GM23338 (cell line): ENCODE measurements at regions not wholly inside any gene's neighbourhood (a gene's known extent, or its start where the extent isn't known, plus 50 kb on each side); places are given as distances from the start of the nearest gene placed in this dataset.

Experiments used
- ATAC-seq: fragments of 200-7000 bp; cut with Tn5 transposase; 3 replicates; pipeline ENCODE4 v1.9.1; 2020
- DNase-seq: peaks from one replicate; pipeline ENCODE4 v3.0.0-alpha.2; 2015; ENCODE audit warnings: low spot score
- H2AFZ ChIP-seq: fragments of 200-600 bp; sonication (generic); 2 replicates; pipeline ENCODE4 v1.8.0; 2016; ENCODE audit warnings: antibody characterized with exemption, mild to moderate bottlenecking, moderate library complexity
- H3F3A ChIP-seq: fragments of 200-600 bp; sonication (generic); replicated peaks from 2 replicates; pipeline ENCODE4 v1.8.0; 2017; ENCODE audit warnings: antibody characterized with exemption, mixed run types, low read depth
- H3K27ac ChIP-seq: fragments of 200-600 bp; sonication (generic); 2 replicates; pipeline ENCODE4 v1.6.1; 2016; ENCODE audit warnings: low read depth
- H3K27me3 ChIP-seq: fragments of 200-600 bp; sonication (generic); 2 replicates; pipeline ENCODE4 v1.8.0; 2016; ENCODE audit warnings: mild to moderate bottlenecking, mixed run types, moderate library complexity; ENCODE audit not compliant: insufficient read depth
- H3K36me3 ChIP-seq: fragments of 200-600 bp; sonication (generic); 2 replicates; pipeline ENCODE4 v1.8.0; 2016; ENCODE audit warnings: mild to moderate bottlenecking; ENCODE audit not compliant: insufficient read depth
- H3K4me1 ChIP-seq: fragments of 200-600 bp; sonication (generic); 2 replicates; pipeline ENCODE4 v1.8.0; 2016; ENCODE audit warnings: mild to moderate bottlenecking, moderate library complexity; ENCODE audit not compliant: insufficient read depth
- H3K4me2 ChIP-seq: fragments of 200-600 bp; sonication (generic); 2 replicates; pipeline ENCODE4 v1.7.1; 2017; ENCODE audit warnings: mixed run types
- H3K4me3 ChIP-seq: fragments of 200-600 bp; sonication (generic); 2 replicates; pipeline ENCODE4 v1.6.1; 2016; ENCODE audit warnings: mixed run types
- H3K79me2 ChIP-seq: fragments of 200-600 bp; sonication (generic); replicated peaks from 2 replicates; pipeline ENCODE4 v1.8.0; 2017; ENCODE audit warnings: mild to moderate bottlenecking; ENCODE audit not compliant: insufficient read depth
- H3K9me2 ChIP-seq: fragments of 200-600 bp; sonication (generic); 2 replicates; pipeline ENCODE4 v1.8.0; 2017; ENCODE audit not compliant: insufficient read depth
- H4K20me1 ChIP-seq: fragments of 200-600 bp; sonication (generic); replicated peaks from 2 replicates; pipeline ENCODE4 v1.8.0; 2017; ENCODE audit warnings: mild to moderate bottlenecking; ENCODE audit not compliant: insufficient read depth
- H3K27ac Mint-ChIP-seq: 2 replicates; pipeline ENCODE4 v1.8.0; 2020; ENCODE audit warnings: inconsistent platforms, mild to moderate bottlenecking, moderate library complexity, mixed read lengths
- H3K27me3 Mint-ChIP-seq: 3 replicates; pipeline ENCODE4 v1.8.0; 2022; ENCODE audit warnings: low read depth, mild to moderate bottlenecking, moderate library complexity, mixed read lengths, inconsistent platforms; ENCODE audit not compliant: insufficient read depth, poor library complexity
- H3K36me3 Mint-ChIP-seq: 3 replicates; pipeline ENCODE4 v1.8.0; 2021; ENCODE audit warnings: low read depth, mild to moderate bottlenecking, inconsistent platforms, moderate library complexity, mixed read lengths
- H3K4me1 Mint-ChIP-seq: 3 replicates; pipeline ENCODE4 v1.8.0; 2020; ENCODE audit warnings: mild to moderate bottlenecking, inconsistent platforms, mixed read lengths
- H3K4me3 Mint-ChIP-seq: 3 replicates; pipeline ENCODE4 v1.8.0; 2021; ENCODE audit warnings: moderate library complexity, mild to moderate bottlenecking, inconsistent platforms, mixed read lengths
- H3K9me3 Mint-ChIP-seq: 3 replicates; pipeline ENCODE4 v1.8.0; 2020; ENCODE audit warnings: moderate library complexity, mild to moderate bottlenecking, inconsistent platforms, mixed read lengths
- CREB1 ChIP-seq: fragments of 250-450 bp; sonication (Bioruptor Pico); IDR thresholded peaks from 2 replicates; pipeline ENCODE4 v1.5.0; 2020; ENCODE audit warnings: low read depth, mild to moderate bottlenecking, moderate library complexity
- ETS1 ChIP-seq: IDR thresholded peaks from 2 replicates; pipeline ENCODE4 v1.6.1; 2016; ENCODE audit warnings: antibody characterized with exemption
- EZH2 ChIP-seq: fragments of 200-600 bp; sonication (generic); IDR thresholded peaks from one replicate; pipeline ENCODE4 v1.8.0; 2017; ENCODE audit warnings: antibody characterized with exemption, mild to moderate bottlenecking, low read depth; ENCODE audit not compliant: unreplicated experiment
- EZH2phosphoT487 ChIP-seq: fragments of 200-600 bp; sonication (generic); IDR thresholded peaks from one replicate; pipeline ENCODE4 v1.8.1; 2018; ENCODE audit warnings: antibody characterized with exemption; ENCODE audit not compliant: unreplicated experiment
- JUNB ChIP-seq: IDR thresholded peaks from one replicate; pipeline ENCODE4 v1.6.1; 2016; ENCODE audit warnings: antibody characterized with exemption; ENCODE audit not compliant: unreplicated experiment
- NANOG ChIP-seq: IDR thresholded peaks from 2 replicates; pipeline ENCODE4 v1.6.1; 2016; ENCODE audit warnings: antibody characterized with exemption, borderline replicate concordance
- POLR2AphosphoS5 ChIP-seq: IDR thresholded peaks from 2 replicates; pipeline ENCODE4 v1.6.1; 2016; ENCODE audit warnings: antibody characterized with exemption, low read depth
- ZNF114 ChIP-seq: fragments of 250-450 bp; sonication (Bioruptor Pico); IDR thresholded peaks from 2 replicates; pipeline ENCODE4 v1.5.0; 2020; ENCODE audit warnings: mild to moderate bottlenecking, moderate library complexity
- ZNF331 ChIP-seq: fragments of 250-450 bp; sonication (Bioruptor Pico); IDR thresholded peaks from 2 replicates; pipeline ENCODE4 v1.5.0; 2020; ENCODE audit warnings: low read depth, mild to moderate bottlenecking, moderate library complexity
- ZNF462 ChIP-seq: fragments of 250-450 bp; sonication (Bioruptor Pico); IDR thresholded peaks from 2 replicates; pipeline ENCODE4 v1.5.0; 2020; ENCODE audit warnings: mild to moderate bottlenecking, moderate library complexity
- TF ChIP-seq, protein P1 (sequence below): IDR thresholded peaks from one replicate; pipeline ENCODE4 v1.6.1; 2018; ENCODE audit warnings: antibody characterized with exemption; ENCODE audit not compliant: unreplicated experiment

DNA sequence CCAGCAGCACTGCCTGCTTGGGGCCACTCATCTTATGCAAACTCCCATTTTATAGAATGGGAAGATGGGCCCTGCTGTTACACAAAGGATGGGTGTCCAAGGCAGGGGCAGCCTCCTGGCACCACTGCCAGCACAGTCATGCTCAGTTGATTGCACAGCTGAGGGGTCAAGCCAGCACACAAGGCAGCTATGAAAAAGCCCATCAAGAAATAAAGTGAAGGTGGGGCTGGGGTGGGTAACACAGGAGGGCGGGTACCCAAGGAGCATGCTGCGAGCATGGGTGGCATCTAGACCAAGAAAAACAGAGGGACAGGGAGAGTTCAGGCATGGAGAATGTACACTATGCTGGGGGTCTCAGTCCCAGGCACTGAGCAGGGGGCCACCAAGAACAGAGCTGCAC is 74.7 kb upstream of the UNC5B start (continued):
- TF ChIP-seq ETS1 (no peak), NANOG (no peak), EZH2phosphoT487 (no peak), ZNF331 (CRISPR knock-in tag) (no peak), EZH2 (no peak)

- Mint-ChIP-seq H3K4me3 (no peak overlapping the region), H3K9me3 (no peaks in the 10 kb centered on the region), H3K4me1 (peaks cover 14% of the 10 kb centered on the region), H3K27me3 (peaks cover 4% of the 10 kb centered on the region), H3K27ac (no peak overlapping the region), H3K36me3 (no peaks in the 10 kb centered on the region)
- H3K4me1 ChIP-seq: peaks cover 14% of the 10 kb centered on the region
- no peak overlapping the region for H2AFZ ChIP-seq
- H3K9me2 ChIP-seq: no peaks in the 10 kb centered on the region
- H3K79me2 ChIP-seq: no peaks in the 10 kb centered on the region
- H4K20me1 ChIP-seq: no peaks in the 10 kb centered on the region
- H3K4me3 ChIP-seq: no peak overlapping the region
- no peak overlapping the region for H3K4me2 ChIP-seq
- ATAC-seq (no peak), DNase-seq (no peak)
- no peaks in the 10 kb centered on the region for H3K36me3 ChIP-seq
- no peaks in the 10 kb centered on the region for H3F3A ChIP-seq
- H3K27ac ChIP-seq: no peak overlapping the region
- H3K27me3 ChIP-seq: no peaks in the 10 kb centered on the region
- no peak for TF ChIP-seq ETS1
- TF ChIP-seq NANOG: no peak
- no peak for TF ChIP-seq ZNF462
- TF ChIP-seq, protein P1, sequence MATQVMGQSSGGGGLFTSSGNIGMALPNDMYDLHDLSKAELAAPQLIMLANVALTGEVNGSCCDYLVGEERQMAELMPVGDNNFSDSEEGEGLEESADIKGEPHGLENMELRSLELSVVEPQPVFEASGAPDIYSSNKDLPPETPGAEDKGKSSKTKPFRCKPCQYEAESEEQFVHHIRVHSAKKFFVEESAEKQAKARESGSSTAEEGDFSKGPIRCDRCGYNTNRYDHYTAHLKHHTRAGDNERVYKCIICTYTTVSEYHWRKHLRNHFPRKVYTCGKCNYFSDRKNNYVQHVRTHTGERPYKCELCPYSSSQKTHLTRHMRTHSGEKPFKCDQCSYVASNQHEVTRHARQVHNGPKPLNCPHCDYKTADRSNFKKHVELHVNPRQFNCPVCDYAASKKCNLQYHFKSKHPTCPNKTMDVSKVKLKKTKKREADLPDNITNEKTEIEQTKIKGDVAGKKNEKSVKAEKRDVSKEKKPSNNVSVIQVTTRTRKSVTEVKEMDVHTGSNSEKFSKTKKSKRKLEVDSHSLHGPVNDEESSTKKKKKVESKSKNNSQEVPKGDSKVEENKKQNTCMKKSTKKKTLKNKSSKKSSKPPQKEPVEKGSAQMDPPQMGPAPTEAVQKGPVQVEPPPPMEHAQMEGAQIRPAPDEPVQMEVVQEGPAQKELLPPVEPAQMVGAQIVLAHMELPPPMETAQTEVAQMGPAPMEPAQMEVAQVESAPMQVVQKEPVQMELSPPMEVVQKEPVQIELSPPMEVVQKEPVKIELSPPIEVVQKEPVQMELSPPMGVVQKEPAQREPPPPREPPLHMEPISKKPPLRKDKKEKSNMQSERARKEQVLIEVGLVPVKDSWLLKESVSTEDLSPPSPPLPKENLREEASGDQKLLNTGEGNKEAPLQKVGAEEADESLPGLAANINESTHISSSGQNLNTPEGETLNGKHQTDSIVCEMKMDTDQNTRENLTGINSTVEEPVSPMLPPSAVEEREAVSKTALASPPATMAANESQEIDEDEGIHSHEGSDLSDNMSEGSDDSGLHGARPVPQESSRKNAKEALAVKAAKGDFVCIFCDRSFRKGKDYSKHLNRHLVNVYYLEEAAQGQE: no peak
- no peak for TF ChIP-seq JUNB
- no peak for TF ChIP-seq POLR2AphosphoS5
- TF ChIP-seq ZNF114: no peak
- no peak for TF ChIP-seq CREB1 (CRISPR knock-in tag)
- TF ChIP-seq ZNF331 (CRISPR knock-in tag): no peak
- no peak for TF ChIP-seq EZH2phosphoT487
Measured at GRCh38 chr10:71138166-71138830, 74.1 kb upstream of the UNC5B start.
